Loucy (cell line): ENCODE measurements at regions not wholly inside any gene's neighbourhood (a gene's known extent, or its start where the extent isn't known, plus 50 kb on each side); places are given as distances from the start of the nearest gene placed in this dataset.

Experiments
- H2AFZ ChIP-seq: fragments of 200-600 bp; sonication (generic); 2 replicates; pipeline ENCODE4 v1.6.0; 2016; ENCODE audit warnings: antibody characterized with exemption, mild to moderate bottlenecking, low read length, moderate library complexity
- H3F3A ChIP-seq: fragments of 200-600 bp; 2 replicates; pipeline ENCODE4 v1.6.0; 2016; ENCODE audit warnings: antibody characterized with exemption, low read depth, mild to moderate bottlenecking
- H3K27me3 ChIP-seq: fragments of 200-600 bp; sonication (generic); 2 replicates; pipeline ENCODE4 v1.6.1; 2014; ENCODE audit warnings: low read length, mild to moderate bottlenecking; ENCODE audit not compliant: insufficient read depth, poor library complexity, severe bottlenecking
- H3K36me3 ChIP-seq: fragments of 200-600 bp; sonication (generic); 2 replicates; pipeline ENCODE4 v1.6.1; 2016; ENCODE audit warnings: low read length; ENCODE audit not compliant: insufficient read depth
- H3K4me1 ChIP-seq: fragments of 200-600 bp; sonication (generic); 2 replicates; pipeline ENCODE4 v1.5.1; 2014; ENCODE audit warnings: low read length, mild to moderate bottlenecking; ENCODE audit not compliant: insufficient read depth, poor library complexity, severe bottlenecking
- H3K4me2 ChIP-seq: fragments of 200-600 bp; sonication (generic); 2 replicates; pipeline ENCODE4 v1.6.0; 2014; ENCODE audit warnings: antibody characterized with exemption, low read length, low read depth, mild to moderate bottlenecking; ENCODE audit not compliant: poor library complexity, severe bottlenecking
- H3K4me3 ChIP-seq: fragments of 200-600 bp; sonication (generic); 2 replicates; pipeline ENCODE4 v1.5.1; 2014; ENCODE audit warnings: low read length, mild to moderate bottlenecking, mixed read lengths; ENCODE audit not compliant: poor library complexity, severe bottlenecking
- H3K79me2 ChIP-seq: fragments of 200-600 bp; sonication (generic); 2 replicates; pipeline ENCODE4 v1.6.1; 2014; ENCODE audit warnings: low read length; ENCODE audit not compliant: insufficient read depth
- H3K9ac ChIP-seq: fragments of 200-600 bp; sonication (generic); 2 replicates; pipeline ENCODE4 v1.6.0; 2014; ENCODE audit warnings: mild to moderate bottlenecking, low read depth, low read length, moderate library complexity; ENCODE audit not compliant: poor library complexity, severe bottlenecking
- H3K9me2 ChIP-seq: fragments of 200-600 bp; sonication (generic); replicated peaks from 2 replicates; pipeline ENCODE4 v1.6.1; 2016; ENCODE audit warnings: low read depth, low read length, mixed read lengths
- H3K9me3 ChIP-seq: fragments of 200-600 bp; sonication (generic); 2 replicates; pipeline ENCODE4 v1.6.1; 2014; ENCODE audit warnings: mild to moderate bottlenecking, antibody characterized with exemption, low read length, low read depth; ENCODE audit not compliant: insufficient read depth
- H4K20me1 ChIP-seq: fragments of 200-600 bp; sonication (generic); 2 replicates; pipeline ENCODE4 v1.6.0; 2014; ENCODE audit warnings: antibody characterized with exemption, low read length, mild to moderate bottlenecking; ENCODE audit not compliant: insufficient read depth, poor library complexity, severe bottlenecking
- EZH2phosphoT487 ChIP-seq: fragments of 200-600 bp; IDR thresholded peaks from 2 replicates; pipeline ENCODE4 v1.6.1; 2018; ENCODE audit warnings: antibody characterized with exemption, mild to moderate bottlenecking, moderate library complexity, borderline replicate concordance
- TF ChIP-seq, protein P1 (sequence below): fragments of 200-600 bp; sonication (generic); conservative IDR thresholded peaks from 2 replicates; pipeline ENCODE4 v1.5.1; 2014; ENCODE audit warnings: mild to moderate bottlenecking, antibody characterized with exemption, low read length

DNA sequence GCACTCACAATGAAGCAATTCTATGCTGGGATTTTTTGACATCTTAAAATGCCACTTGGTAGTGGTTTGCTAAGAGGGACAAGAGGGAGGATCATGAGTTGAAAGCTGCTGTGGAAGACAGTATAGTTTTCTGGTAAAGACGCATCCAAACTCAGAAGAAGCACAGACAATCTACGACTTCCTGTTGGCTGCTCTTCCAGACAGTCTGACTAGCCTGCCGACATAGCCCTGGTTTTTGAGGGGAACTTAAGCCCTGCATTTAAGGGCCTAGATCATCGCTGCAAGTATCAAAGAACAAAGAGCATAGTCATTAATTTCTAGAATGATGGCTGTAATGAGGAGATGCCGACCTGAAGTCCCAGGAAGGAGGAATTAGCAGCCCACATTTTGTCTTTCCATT lies 99.9 kb upstream of the IKZF1 start:
- TF ChIP-seq, protein P1, sequence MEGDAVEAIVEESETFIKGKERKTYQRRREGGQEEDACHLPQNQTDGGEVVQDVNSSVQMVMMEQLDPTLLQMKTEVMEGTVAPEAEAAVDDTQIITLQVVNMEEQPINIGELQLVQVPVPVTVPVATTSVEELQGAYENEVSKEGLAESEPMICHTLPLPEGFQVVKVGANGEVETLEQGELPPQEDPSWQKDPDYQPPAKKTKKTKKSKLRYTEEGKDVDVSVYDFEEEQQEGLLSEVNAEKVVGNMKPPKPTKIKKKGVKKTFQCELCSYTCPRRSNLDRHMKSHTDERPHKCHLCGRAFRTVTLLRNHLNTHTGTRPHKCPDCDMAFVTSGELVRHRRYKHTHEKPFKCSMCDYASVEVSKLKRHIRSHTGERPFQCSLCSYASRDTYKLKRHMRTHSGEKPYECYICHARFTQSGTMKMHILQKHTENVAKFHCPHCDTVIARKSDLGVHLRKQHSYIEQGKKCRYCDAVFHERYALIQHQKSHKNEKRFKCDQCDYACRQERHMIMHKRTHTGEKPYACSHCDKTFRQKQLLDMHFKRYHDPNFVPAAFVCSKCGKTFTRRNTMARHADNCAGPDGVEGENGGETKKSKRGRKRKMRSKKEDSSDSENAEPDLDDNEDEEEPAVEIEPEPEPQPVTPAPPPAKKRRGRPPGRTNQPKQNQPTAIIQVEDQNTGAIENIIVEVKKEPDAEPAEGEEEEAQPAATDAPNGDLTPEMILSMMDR, result no peak
- TF ChIP-seq EZH2phosphoT487, result no peak
- no peaks in the 10 kb centered on the region for H3K36me3 ChIP-seq
- H3K4me1 ChIP-seq, result peaks cover 13% of the 10 kb centered on the region
- H3K27me3 ChIP-seq, result no peaks in the 10 kb centered on the region
- no peaks in the 10 kb centered on the region for H4K20me1 ChIP-seq
- H2AFZ ChIP-seq, result 0 out of 2 replicates have a peak overlapping the region, but pooled peaks have one; percentile 1
- H3K9me2 ChIP-seq, result no peaks in the 10 kb centered on the region
- H3K4me3 ChIP-seq, result no peak overlapping the region
- no peaks in the 10 kb centered on the region for H3K79me2 ChIP-seq
- H3K4me2 ChIP-seq, result no peak overlapping the region
- H3F3A ChIP-seq, result no peaks in the 10 kb centered on the region
- H3K9me3 ChIP-seq, result no peaks in the 10 kb centered on the region
- no peak overlapping the region for H3K9ac ChIP-seq

DNA sequence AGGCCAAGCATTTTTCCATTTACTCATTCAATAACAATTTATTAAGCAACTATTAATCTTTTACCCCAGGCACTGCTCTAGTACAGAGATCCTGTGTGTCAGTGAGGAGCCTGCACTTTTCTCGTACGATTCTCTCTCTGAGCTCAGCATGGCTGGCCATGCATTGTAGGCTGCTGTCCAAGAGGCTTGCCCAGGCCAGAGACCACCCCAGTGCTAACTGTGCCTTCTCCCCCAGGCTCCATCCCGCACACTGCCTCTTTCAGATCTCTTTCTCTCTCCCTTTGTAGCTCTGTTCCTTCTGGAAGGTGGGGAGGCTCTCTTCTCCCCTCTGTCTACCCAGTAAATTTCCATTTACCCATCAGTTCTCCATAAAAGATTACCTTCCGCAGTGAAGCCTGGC lies 101.0 kb upstream of the IKZF1 start:
- Histone ChIP-seq H3K9me3 (no peaks in the 10 kb centered on the region), H3K4me1 (peaks cover 13% of the 10 kb centered on the region), H3K9me2 (no peaks in the 10 kb centered on the region), H3K36me3 (no peaks in the 10 kb centered on the region), H3F3A (no peaks in the 10 kb centered on the region), H3K4me3 (no peak overlapping the region), H3K27me3 (no peaks in the 10 kb centered on the region), H3K79me2 (no peaks in the 10 kb centered on the region), H3K4me2 (no peak overlapping the region), H4K20me1 (no peaks in the 10 kb centered on the region), H2AFZ (no peak overlapping the region), H3K9ac (no peak overlapping the region)
- TF ChIP-seq EZH2phosphoT487, result no peak
- TF ChIP-seq, protein P1, result no peak

DNA sequence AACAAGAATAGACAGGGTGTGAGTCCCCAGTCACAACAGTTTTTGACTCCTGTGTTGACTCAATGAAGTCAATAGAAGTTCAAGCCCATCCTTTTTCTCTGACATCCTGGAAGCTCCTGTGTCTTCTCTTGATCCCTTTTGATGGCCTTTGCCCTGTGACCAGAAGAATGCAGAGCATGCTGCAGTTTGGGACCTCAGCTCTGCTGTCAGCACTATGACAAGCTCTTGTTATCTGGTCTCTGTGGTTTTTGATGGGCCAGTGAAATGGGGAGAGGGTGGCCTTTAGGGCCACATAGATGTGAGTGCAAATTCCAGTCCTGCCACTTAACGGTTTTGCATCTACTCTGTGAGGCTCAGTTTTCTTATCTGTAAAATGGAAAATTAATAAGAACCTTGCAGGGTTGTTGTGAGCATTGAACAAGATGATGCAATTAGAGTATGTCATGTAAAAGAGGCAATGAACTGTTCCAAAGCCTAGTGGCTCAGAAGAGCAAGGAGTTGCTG lies 102.4 kb upstream of the IKZF1 start:
- no peaks in the 10 kb centered on the region for H3F3A ChIP-seq
- H4K20me1 ChIP-seq, result no peaks in the 10 kb centered on the region
- H3K4me2 ChIP-seq, result no peak overlapping the region
- H3K9me3 ChIP-seq, result no peaks in the 10 kb centered on the region
- no peak overlapping the region for H3K4me3 ChIP-seq
- H3K79me2 ChIP-seq, result no peaks in the 10 kb centered on the region
- no peak overlapping the region for H3K9ac ChIP-seq
- H3K9me2 ChIP-seq, result no peaks in the 10 kb centered on the region
- peaks cover 13% of the 10 kb centered on the region for H3K4me1 ChIP-seq
- H3K27me3 ChIP-seq, result no peaks in the 10 kb centered on the region
- H3K36me3 ChIP-seq, result no peaks in the 10 kb centered on the region
- no peak for TF ChIP-seq EZH2phosphoT487
- TF ChIP-seq, protein P1, result no peak
- no peak overlapping the region for H2AFZ ChIP-seq
